NCI-H69 (cell line): ENCODE measurements at regions not wholly inside any gene's neighbourhood (a gene's known extent, or its start where the extent isn't known, plus 50 kb on each side); places are given as distances from the start of the nearest gene placed in this dataset.

Experiments
- DNase-seq: peaks from one replicate; lab custom pipeline; 2025; lab: John Stamatoyannopoulos, UW

DNA sequence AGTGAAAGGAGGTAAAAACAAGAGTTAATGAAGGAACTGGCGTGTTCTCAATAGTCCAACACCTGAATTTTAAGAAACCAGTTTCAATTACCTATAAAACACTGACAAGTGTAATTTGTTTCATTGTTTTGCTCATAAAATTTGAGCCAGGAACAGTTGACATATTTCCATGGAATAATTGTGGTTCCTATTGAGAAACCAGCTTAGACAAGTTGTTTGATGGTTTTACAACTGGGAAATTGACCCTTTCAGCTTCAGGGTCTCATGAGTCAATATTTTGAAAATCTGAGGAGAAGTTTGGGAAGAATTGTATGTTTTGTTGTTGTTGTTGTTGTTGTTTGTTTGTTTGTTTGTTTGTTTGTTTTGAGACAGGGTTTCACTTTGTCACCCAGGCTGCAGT lies 69.1 kb upstream of the GADD45A start:
- no peak for DNase-seq

DNA sequence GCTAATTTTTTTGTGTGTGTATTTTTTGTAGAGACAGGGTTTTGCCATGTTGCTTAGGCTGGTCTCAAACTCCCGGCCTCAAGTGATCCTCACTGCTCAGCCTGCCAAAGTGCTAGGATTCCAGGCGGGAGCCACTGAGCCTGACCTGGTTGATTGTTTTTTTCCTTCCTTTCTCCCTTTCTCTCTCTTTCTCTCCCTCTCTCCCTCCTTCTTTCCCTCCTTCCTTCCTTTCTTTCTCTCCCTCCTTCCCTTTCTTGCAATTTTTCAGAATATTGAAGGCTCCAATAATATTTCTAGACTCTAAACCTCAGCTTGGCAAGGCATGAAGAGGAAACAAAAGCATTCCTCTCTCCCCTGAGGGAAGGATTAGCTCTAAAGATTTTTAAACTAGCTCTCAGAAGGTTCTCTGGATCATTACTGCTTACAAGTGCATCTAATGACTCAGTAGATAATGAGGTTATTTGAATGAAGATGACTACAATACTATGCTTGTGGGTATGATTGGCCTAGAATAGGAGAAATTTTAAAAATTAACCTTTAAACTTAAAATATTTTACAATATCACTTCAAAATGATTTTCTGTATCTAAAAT lies 68.5 kb upstream of the GADD45A start:
- DNase-seq = no peak

DNA sequence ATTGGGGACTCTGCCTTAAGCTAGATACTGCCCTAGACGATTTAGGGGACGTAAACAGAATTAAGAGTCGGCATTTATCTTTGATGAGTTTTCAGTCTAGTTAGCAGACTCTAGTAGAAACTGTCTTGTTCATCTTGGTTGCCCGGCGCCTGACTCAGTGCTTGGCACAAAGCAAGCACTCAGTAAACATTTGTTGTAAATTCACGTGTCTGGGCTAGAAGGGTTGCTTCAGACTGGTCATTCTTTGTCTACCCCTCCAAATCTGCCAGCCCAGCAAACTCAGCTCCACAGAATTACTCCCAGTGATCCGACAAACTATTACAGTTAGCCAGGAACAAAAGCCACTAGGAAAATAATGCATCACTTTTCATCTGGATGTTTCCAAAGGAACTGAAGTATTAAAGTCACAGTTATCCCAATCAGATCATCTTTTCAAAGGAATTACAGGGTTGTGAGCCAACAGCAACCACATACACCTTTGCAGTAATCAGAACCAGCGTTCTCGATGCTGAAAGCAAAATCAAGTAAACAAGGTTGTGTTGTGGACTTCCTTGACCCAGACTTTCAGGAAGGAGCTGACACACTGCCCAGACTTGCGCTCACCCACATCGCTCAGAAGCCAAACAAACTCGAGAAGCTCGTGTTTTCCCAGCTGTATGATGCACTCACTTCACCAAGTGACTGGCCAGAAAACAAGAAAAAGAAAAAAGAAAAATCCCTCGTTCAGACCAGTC lies 66.5 kb upstream of the GADD45A start:
- no peak for DNase-seq

DNA sequence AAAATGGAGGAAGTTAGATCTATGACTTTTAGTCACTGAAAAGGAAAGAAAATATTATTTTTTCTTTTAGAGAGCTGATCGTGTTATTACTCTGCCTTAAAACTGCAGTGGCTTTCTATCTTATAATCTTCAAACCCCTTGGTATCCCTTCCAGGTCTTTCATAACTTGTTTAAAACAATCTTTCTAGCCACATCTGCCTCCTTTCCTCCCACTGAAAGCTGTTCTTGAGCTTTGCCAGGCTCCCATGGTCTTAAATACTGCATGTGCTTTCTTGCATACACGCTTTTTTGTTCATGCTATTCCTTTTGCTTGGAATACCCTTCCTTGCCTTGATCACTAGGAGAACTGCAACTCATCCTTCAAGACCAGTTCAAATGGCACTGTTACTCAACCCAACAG lies 65.9 kb upstream of the GADD45A start:
- no peak for DNase-seq

DNA sequence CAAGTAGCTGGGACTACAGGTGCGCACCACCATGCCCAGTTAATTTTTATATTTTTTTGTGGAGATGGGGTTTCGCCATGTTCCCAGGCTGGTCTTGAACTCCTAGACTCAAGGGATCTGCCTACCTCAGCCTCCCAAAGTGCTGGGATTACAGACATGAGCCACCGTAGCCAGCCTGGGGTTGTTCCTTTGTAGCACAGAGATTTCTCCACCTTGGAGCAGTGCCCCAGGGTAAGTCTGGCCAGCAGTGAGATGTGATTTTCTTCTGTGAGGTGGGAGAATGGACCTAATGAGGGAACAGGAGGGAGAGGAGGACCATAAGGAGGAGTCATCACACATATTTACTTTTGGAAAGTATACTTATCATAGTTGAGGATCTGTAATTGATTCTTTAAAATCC lies 61.1 kb upstream of the GADD45A start:
- no peak for DNase-seq

DNA sequence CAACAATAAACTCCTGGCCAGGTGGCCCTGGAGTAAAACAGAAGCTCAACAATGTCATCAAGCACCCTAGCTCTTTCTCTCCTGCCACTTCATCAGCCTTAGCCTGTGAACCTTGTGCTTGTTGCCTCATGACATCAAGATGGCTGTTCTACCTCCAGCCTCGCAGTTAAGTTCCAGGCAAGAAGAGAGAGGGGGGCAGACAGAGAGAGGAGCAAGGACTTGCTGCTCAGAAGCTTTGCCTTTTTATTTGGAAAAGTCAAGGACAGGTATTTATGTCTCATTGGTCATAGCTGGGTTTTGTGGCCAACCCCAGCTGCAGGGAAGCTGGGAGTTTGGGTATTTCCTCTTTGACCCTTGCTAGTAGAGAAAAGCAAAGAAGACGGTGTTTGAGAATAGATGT lies 60.3 kb upstream of the GADD45A start:
- no peak for DNase-seq

DNA sequence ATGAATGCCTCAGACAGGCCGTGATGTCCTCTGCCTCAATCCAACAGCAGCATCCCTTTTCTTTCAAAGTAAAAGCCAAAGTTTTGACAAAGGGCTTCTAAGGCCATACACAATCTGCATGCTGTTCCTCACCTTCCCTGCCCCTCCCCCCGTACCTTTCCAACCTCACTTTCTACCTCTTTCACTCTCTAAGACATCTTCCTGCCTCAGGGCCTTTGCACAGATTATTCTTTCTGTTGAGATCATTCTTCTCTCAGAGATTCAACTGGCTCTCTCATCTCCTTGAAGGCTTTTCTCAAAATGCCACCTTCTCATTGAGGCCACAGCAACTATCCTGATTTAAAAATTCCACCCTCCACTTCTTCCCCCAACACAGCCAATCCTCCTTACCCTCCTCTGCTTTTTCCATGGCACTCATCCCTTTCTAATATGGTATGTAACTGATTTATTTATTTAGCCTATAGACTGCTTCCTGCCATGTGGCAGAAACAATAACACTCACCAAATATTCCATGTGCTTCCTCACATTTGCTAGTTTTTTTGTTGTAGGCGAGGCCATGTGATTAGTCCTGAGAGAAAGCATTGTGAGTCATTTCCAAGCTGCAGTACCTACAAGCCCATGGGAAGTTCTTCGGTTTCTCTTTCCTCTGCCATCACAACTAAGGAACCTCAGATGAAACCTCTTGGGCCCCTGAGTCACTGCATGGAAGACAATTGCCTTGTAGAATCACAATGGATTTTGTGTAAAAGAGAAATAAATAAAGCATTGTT lies 58.7 kb upstream of the GADD45A start:
- peak; percentile 17 for DNase-seq

DNA sequence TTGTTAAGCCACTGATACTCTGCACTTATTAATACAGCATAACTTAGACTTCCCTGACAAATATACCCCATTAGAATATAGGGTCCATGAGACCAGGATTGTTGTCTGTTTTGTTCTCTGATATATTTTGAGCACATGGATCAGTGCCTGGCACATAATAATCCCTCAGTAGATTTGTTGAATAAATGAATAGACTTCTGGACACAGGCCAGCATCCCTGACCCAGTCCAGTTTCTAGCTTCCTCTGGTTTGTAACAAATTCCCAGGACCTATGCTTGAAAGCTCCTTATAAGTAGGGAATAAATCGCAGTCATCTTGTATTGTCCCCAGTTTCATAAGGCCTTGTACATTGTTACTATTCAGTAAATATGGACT lies 58.2 kb upstream of the GADD45A start:
- DNase-seq = no peak

DNA sequence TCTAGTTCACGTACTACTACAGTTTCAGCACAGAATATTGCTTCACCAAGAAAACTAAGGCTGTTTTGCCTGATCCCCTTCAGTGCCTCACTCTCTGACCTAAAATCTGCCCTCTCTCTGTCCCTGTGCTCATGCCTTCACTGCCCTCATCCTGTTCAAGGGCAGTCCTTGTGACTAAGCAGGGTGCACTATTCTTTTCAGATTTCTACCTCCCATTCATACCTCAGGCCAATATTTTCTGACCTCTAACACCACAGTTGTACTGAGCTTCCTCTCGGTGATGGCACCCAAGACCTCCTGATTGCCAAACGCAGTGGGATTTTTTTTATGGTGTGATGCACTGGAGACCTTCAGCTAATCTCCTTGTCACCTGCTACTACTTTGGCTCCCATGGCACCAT lies 57.7 kb upstream of the GADD45A start:
- DNase-seq = no peak

DNA sequence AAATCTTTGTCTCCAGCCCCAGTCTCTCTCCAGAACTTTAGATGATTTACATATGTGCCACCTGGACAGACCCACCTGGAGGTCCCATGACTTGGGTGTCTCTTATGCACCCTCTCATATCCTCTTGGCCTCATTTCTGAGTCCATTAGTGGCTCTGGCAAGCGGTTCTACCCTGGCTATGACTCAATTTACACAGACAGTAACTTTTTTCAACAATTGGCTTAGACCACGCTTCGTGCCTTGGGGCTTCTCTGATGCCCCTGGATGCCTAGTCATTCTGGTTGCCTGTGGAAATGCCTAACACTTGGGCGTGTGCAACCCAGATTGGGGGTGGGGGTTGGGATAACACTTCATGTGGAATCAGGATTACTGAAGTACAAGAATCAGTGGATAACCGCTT lies 57.1 kb upstream of the GADD45A start:
- no peak for DNase-seq

DNA sequence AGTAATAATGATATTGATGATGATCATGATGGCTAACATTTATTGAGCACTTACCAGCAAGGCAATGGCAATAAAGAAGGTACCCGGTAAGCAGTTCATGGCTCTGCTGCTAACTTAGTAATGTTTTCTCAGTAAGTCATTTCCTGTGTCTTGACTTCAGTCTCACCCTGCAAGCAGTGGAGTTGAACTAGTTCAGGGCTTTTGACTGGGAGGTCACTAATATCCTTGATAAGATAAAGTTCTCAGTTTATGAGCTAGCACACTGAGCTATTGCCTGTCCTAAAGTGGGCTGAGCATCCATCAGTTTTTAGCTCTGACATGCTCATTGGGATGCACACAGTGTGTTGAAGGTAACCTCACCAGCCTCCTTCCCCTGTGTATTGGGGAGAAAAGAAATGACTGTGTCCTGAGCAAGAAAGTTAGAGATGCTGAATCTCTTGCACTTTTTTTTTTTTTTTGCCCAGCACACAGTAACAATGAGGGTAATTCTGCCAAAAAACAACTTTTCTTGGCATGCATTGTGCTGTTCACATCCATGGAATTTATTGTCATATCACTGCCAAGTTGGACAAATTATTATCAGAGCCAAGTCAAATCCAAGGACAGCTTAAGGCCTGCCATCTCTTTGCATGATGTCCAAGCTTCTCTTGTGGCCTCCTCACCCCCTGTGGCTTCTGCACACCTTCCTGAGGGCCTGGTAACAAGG lies 55.5 kb upstream of the GADD45A start:
- no peak for DNase-seq

DNA sequence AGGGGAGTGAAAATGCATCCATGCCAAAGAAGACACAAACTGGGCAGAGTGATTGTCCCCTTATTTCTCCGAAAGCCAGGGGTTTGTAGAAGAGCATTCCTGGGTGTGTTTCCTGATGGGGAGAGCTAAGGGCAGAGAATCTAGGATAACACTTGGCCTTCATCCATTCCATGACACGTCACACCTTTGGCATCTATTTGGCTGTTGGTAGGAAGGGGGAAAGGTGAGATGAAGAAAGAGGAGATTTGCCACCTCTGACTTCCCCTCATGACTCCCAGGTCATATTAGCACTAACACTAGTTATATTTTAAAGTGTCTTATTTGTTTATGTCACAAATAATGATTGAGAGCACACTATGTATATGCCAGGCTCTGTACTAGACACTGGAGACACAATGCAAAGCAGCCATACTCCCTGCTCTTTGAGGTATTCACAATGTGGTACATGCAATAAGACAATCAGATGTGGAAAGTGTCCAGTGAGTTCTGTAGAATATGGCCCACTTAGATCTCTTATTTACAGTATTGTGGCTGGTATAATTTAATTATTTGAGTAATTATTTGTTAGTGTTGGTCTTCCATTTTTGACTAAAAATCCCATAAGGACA lies 54.5 kb upstream of the GADD45A start:
- DNase-seq = no peak

DNA sequence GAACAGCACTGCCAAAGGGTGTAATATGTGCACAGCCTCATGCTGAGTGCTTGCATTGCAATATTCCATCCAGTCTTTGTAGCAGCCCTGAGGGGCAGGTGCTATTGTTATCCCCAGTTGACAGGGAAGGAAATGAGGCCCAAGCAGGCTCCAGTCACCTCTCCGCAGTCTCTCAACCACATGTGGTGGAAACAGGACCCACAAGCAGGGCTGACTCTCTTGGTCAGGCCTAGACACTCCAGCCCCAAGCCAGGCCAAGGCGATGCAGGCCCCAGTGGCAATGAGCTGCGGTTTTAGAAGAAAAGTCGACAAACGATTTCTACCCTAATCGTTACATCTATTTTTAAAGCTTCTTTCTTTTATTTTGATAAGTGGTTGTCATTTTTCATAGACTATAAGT lies 52.6 kb upstream of the GADD45A start:
- peak; percentile 71 for DNase-seq

DNA sequence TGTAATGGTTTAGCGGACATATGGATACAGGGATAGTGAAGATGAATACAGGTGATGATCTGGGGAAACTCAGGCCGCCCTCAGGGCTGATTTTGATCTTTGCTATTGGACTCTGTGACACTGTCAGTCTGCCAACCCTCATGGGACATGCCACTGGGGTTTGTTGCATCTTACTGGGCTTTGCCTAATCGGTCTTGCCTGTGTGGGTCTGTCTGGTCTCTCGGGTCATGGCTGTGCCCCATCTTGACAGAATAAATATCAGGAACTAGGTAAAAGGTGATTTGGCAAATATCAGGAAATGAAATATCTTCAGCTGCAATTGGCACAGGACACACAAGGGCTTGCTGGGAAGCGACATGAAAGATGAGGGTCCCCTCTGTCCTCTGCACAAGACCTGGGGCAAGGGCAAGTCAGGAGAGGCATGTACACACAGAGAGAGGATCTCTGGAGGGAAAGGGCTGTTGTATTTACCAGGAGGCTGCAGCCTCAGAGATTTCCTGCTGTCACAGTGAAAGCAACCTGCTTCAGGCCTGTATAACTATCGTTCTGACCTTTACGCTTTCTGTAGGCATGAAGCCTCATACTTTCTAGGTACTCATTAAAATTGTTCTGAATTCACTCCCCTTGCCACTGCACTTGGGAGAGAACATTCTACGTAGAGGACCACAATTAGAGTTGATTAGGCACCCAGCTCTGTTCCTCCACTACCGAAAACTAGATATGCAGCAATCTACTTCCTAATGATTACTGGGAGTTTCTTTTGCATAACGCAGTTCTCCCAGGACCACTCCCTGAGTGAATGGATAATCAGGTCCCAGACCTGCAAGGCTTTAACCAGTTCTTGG lies 52.0 kb upstream of the GADD45A start:
- DNase-seq = peak; percentile 53

DNA sequence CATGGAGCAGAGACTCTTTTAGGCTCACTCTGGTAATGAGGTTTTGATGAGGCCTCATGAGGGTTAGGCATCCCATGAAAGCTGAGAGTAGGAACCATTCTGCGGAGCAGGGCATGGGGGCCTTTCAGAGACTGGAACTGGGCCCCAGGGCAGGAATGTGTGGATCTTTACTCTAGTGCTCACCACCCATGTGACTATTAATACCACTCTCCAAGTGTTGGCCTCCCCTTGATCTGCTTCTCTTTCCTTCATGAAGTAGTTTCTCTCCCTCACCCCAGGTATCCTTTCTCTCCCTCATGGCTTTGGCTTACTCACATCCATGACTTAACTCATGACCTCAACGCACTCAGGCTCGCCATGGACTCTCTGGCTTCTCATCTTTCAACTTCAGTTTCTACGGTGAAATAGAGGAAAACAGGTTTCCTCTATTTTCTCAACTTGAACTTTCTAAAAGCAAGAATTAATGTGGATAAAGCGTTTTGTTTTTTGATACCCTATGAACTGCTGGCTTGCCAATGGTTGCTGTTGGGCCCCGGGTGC lies 50.5 kb upstream of the GADD45A start:
- DNase-seq = no peak

DNA sequence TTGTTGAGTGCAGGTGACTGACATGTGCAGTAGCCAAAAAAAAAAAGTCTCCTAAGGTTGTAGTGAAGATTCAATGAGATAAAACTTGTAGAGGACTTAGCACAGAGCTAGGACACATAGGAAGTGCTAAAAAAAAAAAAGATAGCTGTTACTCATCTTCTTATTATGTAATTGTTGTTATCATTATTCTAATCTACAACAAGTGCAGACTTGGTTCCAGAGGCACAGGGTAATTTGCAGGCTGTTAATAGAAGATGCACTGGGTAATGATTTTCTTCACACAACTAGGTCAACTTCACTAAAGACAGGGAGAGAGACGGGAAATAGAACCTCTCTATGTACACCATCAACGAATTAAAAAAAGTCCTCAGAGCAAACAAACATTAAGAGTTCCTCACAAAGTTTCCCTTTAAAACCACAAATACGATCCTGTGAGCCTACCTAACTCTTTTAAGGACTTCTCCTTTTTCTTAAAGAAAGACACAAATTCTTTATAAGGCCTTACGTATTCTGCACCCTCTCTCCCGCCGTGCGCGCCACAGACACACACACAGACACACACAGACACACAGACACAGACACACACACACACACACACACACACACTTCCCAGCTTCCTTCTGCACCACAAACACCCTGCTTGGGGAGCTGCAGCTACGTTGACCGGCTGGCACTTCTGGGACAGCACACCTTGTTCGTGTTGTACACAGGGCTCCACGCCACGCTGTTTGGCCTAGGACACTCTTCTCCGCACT lies 49.8 kb upstream of the GADD45A start:
- DNase-seq = no peak
